K562 (cell line): ENCODE measurements at regions not wholly inside any gene's neighbourhood (a gene's known extent, or its start where the extent isn't known, plus 50 kb on each side); places are given as distances from the start of the nearest gene placed in this dataset.

ENCODE experiments used
- ATAC-seq: fragments of 200-7000 bp; cut with Tn5 transposase; 3 replicates; pipeline ENCODE4 v1.9.1; 2020; ENCODE audit warnings: moderate library complexity
- BruUV-seq: library from RNA; stranded (reverse); fragments of 400-500 nt; replicated peaks from 2 replicates; lab custom pipeline; 2021; lab: Mats Ljungman, UMichigan
- CTCF ChIA-PET: fragments of 300-600 bp; formaldehyde crosslinking; extraction: SDS; loops from one replicate; lab custom pipeline; 2021; ENCODE audit warnings: low intra/inter-chr PET ratio; lab: Yijun Ruan, JAX
- POLR2A ChIA-PET: fragments of 300-600, 350-650 bp; sonication (Branson Sonifier 250); formaldehyde crosslinking; extraction: SDS; loops from one replicate; lab custom pipeline; 2021; ENCODE audit warnings: antibody characterized with exemption, inconsistent platforms; lab: Yijun Ruan, JAX
- DNase-seq, 4 experiments: peaks; one replicate each; pipeline versions ENCODE4 v3.0.0 to v3.0.0-alpha.2; 2011 to 2018; ENCODE audit warnings: low spot score in 3 of 4, mixed read lengths in 3 of 4; ENCODE audit errors: extremely low read depth in 1 of 4
- FAIRE-seq: peaks from 2 replicates; lab custom pipeline; 2011; peaks lifted over from hg19 to GRCh38; lab: Jason Lieb, UNC
- H2AFZ ChIP-seq: 2 replicates; pipeline ENCODE4 v1.6.0; 2011; ENCODE audit warnings: low read depth, low read length, control low read depth, inconsistent platforms
- H3K27ac ChIP-seq: fragments of 200-600 bp; 3 replicates; pipeline ENCODE4 v1.8.0; 2011; ENCODE audit warnings: low read depth, mild to moderate bottlenecking, control low read depth, inconsistent platforms, low read length, moderate library complexity, mixed read lengths; ENCODE audit errors: extremely low read depth
- H3K27me3 ChIP-seq, 2 experiments: fragments of 300-600 bp in 1 of 2; 2 replicates in 1 of 2; 3 replicates in 1 of 2; pipeline versions ENCODE4 v1.6.0 to v1.8.0; 2011; ENCODE audit warnings: inconsistent platforms in 2 of 2, low read length in 2 of 2, mild to moderate bottlenecking in 1 of 2, mixed read lengths in 1 of 2, moderate library complexity in 1 of 2; ENCODE audit not compliant: control insufficient read depth in 2 of 2, insufficient read depth in 2 of 2
- H3K36me3 ChIP-seq: fragments of 300-600 bp; 3 replicates; pipeline ENCODE4 v1.8.0; 2011; ENCODE audit warnings: mild to moderate bottlenecking, low read length, inconsistent platforms; ENCODE audit not compliant: control insufficient read depth, insufficient read depth
- H3K4me1 ChIP-seq, 2 experiments: fragments of 200-600 bp in 1 of 2; replicated peaks in 1 of 2; 2 replicates in 1 of 2; 3 replicates in 1 of 2; pipeline versions ENCODE4 v1.5.1 to v1.8.0; 2011; ENCODE audit warnings: inconsistent platforms in 2 of 2, low read length in 2 of 2, mild to moderate bottlenecking in 1 of 2, mixed read lengths in 1 of 2, moderate library complexity in 1 of 2; ENCODE audit not compliant: control insufficient read depth in 2 of 2, insufficient read depth in 2 of 2
- H3K4me2 ChIP-seq: 2 replicates; pipeline ENCODE4 v1.6.1; 2011; ENCODE audit warnings: low read length, control low read depth, inconsistent platforms, mixed read lengths; ENCODE audit not compliant: insufficient read depth
- H3K4me3 ChIP-seq: fragments of 200-600 bp; sonication (generic), shearing (Covaris generic); 2 replicates; pipeline ENCODE4 v1.5.1; 2016; ENCODE audit warnings: control low read depth, inconsistent platforms
- H3K79me2 ChIP-seq: fragments of 200-600 bp; 3 replicates; pipeline ENCODE4 v1.8.0; 2011; ENCODE audit warnings: low read length, inconsistent platforms; ENCODE audit not compliant: control insufficient read depth, insufficient read depth
- H3K9ac ChIP-seq, 2 experiments: 2 replicates each; pipeline versions ENCODE4 v1.6.0 to v1.6.1; 2011; ENCODE audit warnings: low read depth in 2 of 2, low read length in 2 of 2, control low read depth in 1 of 2, inconsistent platforms in 1 of 2, mild to moderate bottlenecking in 1 of 2, mixed read lengths in 1 of 2; ENCODE audit not compliant: insufficient read depth in 1 of 2
- H3K9me1 ChIP-seq: one replicate; pipeline ENCODE4 v1.6.0; 2011; ENCODE audit warnings: inconsistent platforms, mild to moderate bottlenecking, low read length, moderate library complexity; ENCODE audit not compliant: control insufficient read depth, insufficient read depth
- H3K9me3 ChIP-seq: replicated peaks from 2 replicates; pipeline ENCODE4 v1.5.1; 2011; ENCODE audit warnings: low read depth, low read length, inconsistent platforms; ENCODE audit not compliant: control insufficient read depth, insufficient read depth
- H4K20me1 ChIP-seq: replicated peaks from 2 replicates; pipeline ENCODE4 v1.6.1; 2011; ENCODE audit warnings: low read length, inconsistent platforms, mixed read lengths; ENCODE audit not compliant: control insufficient read depth, insufficient read depth
- ARID1B ChIP-seq: fragments of 450-650 bp; IDR thresholded peaks from 2 replicates; pipeline ENCODE4 v1.6.1; 2016; ENCODE audit warnings: antibody characterized with exemption, mild to moderate bottlenecking, inconsistent platforms
- CREB3L1 ChIP-seq: fragments of 450-650 bp; IDR thresholded peaks from 2 replicates; pipeline ENCODE4 v1.6.1; 2014; ENCODE audit warnings: low read depth, mild to moderate bottlenecking, moderate library complexity, borderline replicate concordance
- HCFC1 ChIP-seq: IDR thresholded peaks from 2 replicates; pipeline ENCODE4 v1.6.1; 2012; ENCODE audit warnings: low read depth, low read length, improper control_type of control experiment
- HMG20A ChIP-seq: fragments of 450-650 bp; formaldehyde crosslinking; conservative IDR thresholded peaks from 2 replicates; pipeline ENCODE4 v1.4.0; 2020; ENCODE audit warnings: mild to moderate bottlenecking, mixed read lengths
- NFE2L1 ChIP-seq: fragments of 450-650 bp; IDR thresholded peaks from 2 replicates; pipeline ENCODE4 v1.6.1; 2016; ENCODE audit warnings: missing genetic modification characterization, low read depth, mild to moderate bottlenecking, missing compliant biosample characterization, moderate library complexity, borderline replicate concordance
- SP2 ChIP-seq: IDR thresholded peaks from 2 replicates; pipeline ENCODE4 v1.6.1; 2011; ENCODE audit warnings: mild to moderate bottlenecking, low read depth, low read length, moderate library complexity; ENCODE audit not compliant: poor library complexity, severe bottlenecking; ENCODE audit errors: extremely low read depth
- STAG1 ChIP-seq: sonication (generic); formaldehyde crosslinking; IDR thresholded peaks from 2 replicates; pipeline ENCODE4 v1.5.0; 2020; ENCODE audit warnings: missing genetic modification reagents, borderline replicate concordance
- TEAD2 ChIP-seq: fragments of 450-650 bp; IDR thresholded peaks from 2 replicates; pipeline ENCODE4 v1.6.1; 2016; ENCODE audit warnings: missing genetic modification characterization, control low read depth, missing compliant biosample characterization
- TFAM ChIP-seq: fragments of 250-450 bp; sonication (Bioruptor Pico); conservative IDR thresholded peaks from 2 replicates; pipeline ENCODE4 v1.5.0; 2021; ENCODE audit warnings: mild to moderate bottlenecking, moderate library complexity
- ZNF175 ChIP-seq: fragments of 200-800 bp; sonication (Bioruptor generic); IDR thresholded peaks from 2 replicates; pipeline ENCODE4 v1.6.1; 2016; ENCODE audit warnings: low read depth, mild to moderate bottlenecking, missing genetic modification characterization, missing compliant biosample characterization
- ZNF324 ChIP-seq: fragments of 250-450 bp; sonication (Bioruptor Pico); IDR thresholded peaks from 2 replicates; pipeline ENCODE4 v1.4.0; 2020; ENCODE audit warnings: mild to moderate bottlenecking
- WGBS: fragments of 100-300 bp; shearing (Covaris generic); methylation state at CpG from one replicate; pipeline ENCODE4 v1.1.6; 2016; ENCODE audit warnings: low coverage, mixed read lengths; ENCODE audit not compliant: insufficient coverage; ENCODE audit errors: missing lambda C conversion rate; 5-methylcytosine and 5-hydroxymethylcytosine counted together
- in situ Hi-C: fragments of 300-500 bp; cut with MboI; formaldehyde crosslinking; loops from 4 replicates; pipeline ENCODE4 v1.15.0; 2018; ENCODE audit warnings: inconsistent platforms, mixed read lengths
- intact Hi-C: fragments of 100-400 bp; cut with micrococcal nuclease; formaldehyde crosslinking; loops from 2 replicates; pipeline ENCODE4 v1.14.2; 2022

GRCh38 chr1:181992072-181992471 lies 69.4 kb downstream of the ZNF648 start:
- Histone ChIP-seq H3K27ac (no peak overlapping the region), H4K20me1 (no peaks in the 10 kb centered on the region), H3K9me3 (no peaks in the 10 kb centered on the region), H3K79me2 (no peaks in the 10 kb centered on the region), H2AFZ (no peak overlapping the region), H3K9ac (no peak overlapping the region), H3K9me1 (no peaks in the 10 kb centered on the region), H3K4me2 (no peak overlapping the region), H3K4me1 (no peaks in the 10 kb centered on the region), H3K36me3 (no peaks in the 10 kb centered on the region), H3K27me3 (peaks cover 0 to 10% of the 10 kb centered on the region in 2 experiments; a peak in 2 of 5 replicates), H3K4me3 (no peak overlapping the region)
- ATAC-seq (no peak), FAIRE-seq (no peak), DNase-seq (no peak)
- intact Hi-C loops (no loop called here), in situ Hi-C loops (no loop called here)
- 0% methylated on average over 1 of the region's 1 CpG for WGBS
- ChIA-PET CTCF (no interaction called here), POLR2A (no interaction called here)
- BruUV-seq: no TSS peak
- TF ChIP-seq STAG1 (CRISPR knock-in tag) (no peak), ARID1B (no peak), CREB3L1 (no peak)

- Histone ChIP-seq H3K27me3 (peaks cover 0 to 15% of the 10 kb centered on the region in 2 experiments; a peak in 2 of 5 replicates), H3K36me3 (no peaks in the 10 kb centered on the region), H3K9me1 (no peaks in the 10 kb centered on the region)
- no peak for TF ChIP-seq ZNF324 (CRISPR knock-in tag)
- no peak for TF ChIP-seq SP2
- no peak for TF ChIP-seq HMG20A (CRISPR knock-in tag)
- no peak for TF ChIP-seq ZNF175 (CRISPR knock-in tag)
- no peak for TF ChIP-seq TEAD2 (tag)
- TF ChIP-seq NFE2L1 (tag): no peak
- TF ChIP-seq TFAM (CRISPR knock-in tag): no peak
- no peak for TF ChIP-seq HCFC1
- TF ChIP-seq, all 486 proteins: peak for 0
- intact Hi-C loops: no loop called here
- DNase-seq (no peak), ATAC-seq (no peak), FAIRE-seq (no peak)
- no peaks in the 10 kb centered on the region for H3K4me1 ChIP-seq
- H3K4me2 ChIP-seq: no peak overlapping the region
- H3K4me3 ChIP-seq: no peak overlapping the region
- no peaks in the 10 kb centered on the region for H3K79me2 ChIP-seq
- no peaks in the 10 kb centered on the region for H3K9me3 ChIP-seq
- in situ Hi-C loops: no loop called here
- no peaks in the 10 kb centered on the region for H4K20me1 ChIP-seq
- CTCF ChIA-PET: no interaction called here
- no peak overlapping the region for H3K27ac ChIP-seq
- H3K9ac ChIP-seq: no peak overlapping the region
- POLR2A ChIA-PET: no interaction called here
- H2AFZ ChIP-seq: no peak overlapping the region
- 3% methylated on average over 2 of the region's 2 CpGs for WGBS
- no TSS peak for BruUV-seq
These were observed 70.8 kb downstream of the ZNF648 start for GRCh38 chr1:181990728-181991127.
